GM12865 (cell line): ENCODE measurements at regions not wholly inside any gene's neighbourhood (a gene's known extent, or its start where the extent isn't known, plus 50 kb on each side); places are given as distances from the start of the nearest gene placed in this dataset.
"Not testable (repeated sequence)": the region's sequence is repeated elsewhere in the genome, so short reads cannot be mapped to it uniquely, and the experiment has no call there.

Experiments
- DNase-seq: peaks from one replicate; pipeline ENCODE4 v3.0.0; 2010; ENCODE audit warnings: low read depth
- H3K4me3 ChIP-seq: 2 replicates; pipeline ENCODE4 v1.5.1; 2011; ENCODE audit warnings: mild to moderate bottlenecking, low read depth, low read length, control low read depth

DNA sequence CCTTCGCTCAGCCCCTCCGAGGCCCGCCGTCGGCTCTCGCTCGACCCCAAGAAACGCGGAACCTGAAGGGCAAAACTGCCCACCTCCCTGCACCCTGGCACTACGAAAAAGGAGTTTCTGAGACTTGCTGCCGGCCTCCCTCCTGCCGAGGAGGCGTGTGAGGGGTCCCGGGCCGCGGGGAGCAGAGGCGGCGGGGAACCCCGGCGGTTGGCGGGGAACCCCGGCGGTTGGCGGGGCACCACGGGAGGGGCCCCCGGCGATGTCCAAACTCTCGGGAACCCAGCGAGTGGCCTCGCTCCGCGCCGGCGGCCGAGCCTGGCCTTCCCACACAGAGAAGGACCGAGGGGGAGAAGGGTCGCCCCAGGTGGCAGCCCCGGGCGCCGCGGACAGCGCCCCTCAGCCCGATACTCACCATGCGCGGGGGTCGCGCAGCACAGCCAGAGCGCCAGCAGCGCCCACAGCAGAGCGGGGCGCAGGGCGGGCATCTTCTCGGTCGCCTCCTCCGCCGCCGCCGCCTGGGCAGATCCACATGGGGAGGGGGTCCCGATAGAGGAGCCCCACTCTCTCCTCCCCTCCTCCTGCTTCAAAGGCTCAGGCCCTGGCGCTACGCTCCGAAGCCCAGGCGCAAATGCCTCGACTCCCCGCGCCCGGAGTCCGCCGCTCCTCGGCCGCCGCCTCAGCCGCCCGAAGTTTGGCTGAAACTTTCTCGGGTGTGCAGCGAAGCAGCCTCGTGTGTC is 69.4 kb upstream of the NUDT4B start:
- peak; percentile 53 for DNase-seq
- peak overlapping the region; percentile 33 for H3K4me3 ChIP-seq

DNA sequence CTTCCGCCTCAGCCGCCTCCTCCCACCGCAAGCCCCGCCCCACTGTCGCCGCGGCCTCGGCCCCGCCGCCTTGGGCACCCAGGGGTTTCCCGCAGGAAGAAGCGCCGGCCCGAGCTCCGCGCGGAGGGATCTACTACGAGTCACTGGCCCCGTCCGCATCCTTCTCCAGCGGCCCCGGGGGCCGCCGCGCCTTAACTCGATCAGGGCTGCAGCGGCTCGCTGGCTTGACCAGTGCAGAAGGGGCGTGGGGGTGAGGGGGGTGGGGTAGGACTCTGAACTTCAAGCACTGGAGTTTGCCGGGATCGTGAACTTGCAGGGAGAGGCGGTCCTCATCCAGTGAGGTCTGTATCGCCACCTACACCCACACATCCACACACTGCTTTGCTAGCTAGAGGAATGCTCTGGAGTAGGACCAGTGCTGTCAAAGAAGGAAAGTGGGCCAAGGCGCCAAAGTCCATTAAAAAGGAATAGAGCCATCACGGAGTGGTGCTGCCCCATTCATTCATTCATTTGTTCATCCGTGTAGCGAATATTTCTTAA is 68.7 kb upstream of the NUDT4B start:
- not testable (repeated sequence) for H3K4me3 ChIP-seq, DNase-seq

DNA sequence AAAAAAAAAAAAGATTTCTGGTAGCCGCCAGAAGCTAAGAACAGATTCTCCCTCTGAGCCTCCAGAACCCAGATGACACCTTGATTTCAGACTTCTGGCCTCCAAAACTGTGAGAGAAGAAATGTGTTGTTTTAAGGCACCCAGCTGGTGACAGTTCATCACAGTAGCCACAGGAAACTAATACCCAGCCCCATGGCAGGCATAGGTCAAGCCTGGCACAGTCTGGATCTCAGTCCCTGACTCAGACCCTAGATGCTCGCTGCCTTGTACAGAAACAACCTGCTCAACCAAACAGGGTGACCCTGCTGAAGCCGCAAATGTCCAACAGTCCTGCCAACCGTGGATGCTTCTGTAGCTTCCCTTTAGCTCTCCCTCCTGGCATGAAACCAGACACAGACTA is 61.8 kb upstream of the NUDT4B start:
- not testable (repeated sequence) for DNase-seq

DNA sequence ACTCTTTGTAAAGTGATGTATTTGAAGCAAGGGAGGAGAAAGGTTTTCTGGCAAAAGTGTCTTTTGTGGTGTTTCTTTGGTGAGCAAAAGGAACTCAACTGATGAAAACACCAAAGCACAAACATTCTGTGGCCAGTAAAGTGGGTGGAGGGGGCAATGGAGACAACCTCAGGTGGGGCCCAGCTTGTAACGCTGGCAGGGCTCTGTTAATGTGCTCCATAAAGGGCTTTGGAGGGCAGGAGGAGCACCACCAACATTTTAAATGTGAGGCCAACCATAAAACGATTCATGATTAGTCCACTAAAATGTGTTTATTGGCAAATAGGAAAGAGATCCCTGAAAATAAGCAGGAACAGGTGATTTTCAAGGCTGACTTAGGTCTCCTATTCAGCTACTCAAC is 61.2 kb upstream of the NUDT4B start:
- H3K4me3 ChIP-seq, DNase-seq: not testable (repeated sequence)

More for the DNA sequence above, 61.8 kb upstream of the NUDT4B start:
- not testable (repeated sequence) for H3K4me3 ChIP-seq
